HG03175 (cell line): ENCODE measurements at regions not wholly inside any gene's neighbourhood (a gene's known extent, or its start where the extent isn't known, plus 50 kb on each side); places are given as distances from the start of the nearest gene placed in this dataset.

Experiments
- ATAC-seq: cut with Tn5 transposase; IDR thresholded peaks from one replicate; pipeline ENCODE4 v1.9.1; 2021; ENCODE audit warnings: mild to moderate bottlenecking, moderate library complexity; ENCODE audit not compliant: unreplicated experiment

DNA sequence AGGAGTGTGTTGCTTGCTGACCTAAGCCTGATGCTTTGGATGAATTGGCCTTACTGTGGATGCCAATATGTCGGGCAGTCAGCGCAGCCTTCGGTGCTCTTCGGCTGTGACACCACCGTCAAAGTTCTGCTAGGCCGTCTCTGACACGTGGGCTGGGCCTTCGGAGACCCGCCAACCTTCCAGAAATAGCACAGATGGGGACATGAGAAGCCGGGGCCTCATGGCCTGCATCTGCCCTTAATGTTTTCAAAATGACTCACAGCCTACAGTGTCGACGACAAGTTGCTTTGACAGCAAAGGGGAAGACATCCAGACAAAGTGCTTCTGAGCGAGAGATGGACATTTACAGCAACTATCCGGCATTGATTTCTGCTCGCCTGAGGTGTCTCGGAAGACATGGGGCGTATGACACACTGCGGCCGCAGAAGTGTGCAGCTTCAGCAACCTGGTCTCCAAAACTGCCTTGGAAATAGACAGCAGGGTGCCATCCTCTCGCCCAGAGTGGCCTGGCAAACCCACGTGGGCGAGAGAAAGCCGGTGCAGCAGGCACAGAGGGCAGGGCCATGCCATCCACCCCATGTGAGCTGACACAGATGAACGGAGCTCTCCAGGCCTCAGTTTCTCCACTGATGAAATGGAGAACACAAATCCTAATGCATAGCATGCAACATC is 94.0 kb upstream of the PPP2R2D start:
- ATAC-seq, result no peak

GRCh38 chr10:131808370-131808930 is 92.4 kb upstream of the PPP2R2D start:
- no peak for ATAC-seq

DNA sequence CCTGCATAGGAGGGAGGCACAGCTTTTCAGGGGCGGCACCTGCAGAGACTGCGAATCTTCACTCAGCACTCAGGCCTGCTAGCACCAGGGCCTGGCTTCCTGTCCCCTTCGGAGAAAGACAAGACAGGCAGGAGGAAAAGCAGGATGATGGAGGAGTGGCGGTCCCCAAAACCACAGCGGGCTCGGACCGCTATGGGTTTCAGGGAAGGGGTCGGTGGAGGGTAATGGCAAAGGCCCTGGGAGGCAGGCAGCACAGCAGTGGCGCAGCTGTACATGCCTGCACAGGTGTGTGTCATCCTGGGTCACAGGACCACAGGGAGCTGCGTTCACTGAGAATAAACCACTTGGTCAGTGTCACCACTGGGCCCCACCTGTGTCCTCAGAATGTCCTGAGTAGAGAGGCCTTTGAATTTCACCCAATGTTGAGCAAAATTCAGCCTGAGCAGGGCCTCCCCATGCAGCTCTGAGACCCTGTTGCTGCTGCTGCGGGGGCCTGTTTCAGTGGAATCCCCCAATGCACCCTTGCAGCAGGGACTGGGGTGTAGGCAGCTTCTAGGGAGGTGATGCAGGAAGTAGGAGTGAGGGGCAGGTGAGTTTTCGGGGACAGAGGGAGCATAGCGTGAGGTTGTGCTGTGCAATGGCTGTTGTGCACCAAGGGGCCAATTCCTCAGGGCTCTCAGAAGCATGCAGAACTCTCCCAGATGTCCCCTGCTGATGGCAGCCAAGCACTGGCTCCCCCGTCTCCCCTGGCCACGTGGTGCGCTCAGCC is 90.6 kb upstream of the PPP2R2D start:
- ATAC-seq, result no peak

DNA sequence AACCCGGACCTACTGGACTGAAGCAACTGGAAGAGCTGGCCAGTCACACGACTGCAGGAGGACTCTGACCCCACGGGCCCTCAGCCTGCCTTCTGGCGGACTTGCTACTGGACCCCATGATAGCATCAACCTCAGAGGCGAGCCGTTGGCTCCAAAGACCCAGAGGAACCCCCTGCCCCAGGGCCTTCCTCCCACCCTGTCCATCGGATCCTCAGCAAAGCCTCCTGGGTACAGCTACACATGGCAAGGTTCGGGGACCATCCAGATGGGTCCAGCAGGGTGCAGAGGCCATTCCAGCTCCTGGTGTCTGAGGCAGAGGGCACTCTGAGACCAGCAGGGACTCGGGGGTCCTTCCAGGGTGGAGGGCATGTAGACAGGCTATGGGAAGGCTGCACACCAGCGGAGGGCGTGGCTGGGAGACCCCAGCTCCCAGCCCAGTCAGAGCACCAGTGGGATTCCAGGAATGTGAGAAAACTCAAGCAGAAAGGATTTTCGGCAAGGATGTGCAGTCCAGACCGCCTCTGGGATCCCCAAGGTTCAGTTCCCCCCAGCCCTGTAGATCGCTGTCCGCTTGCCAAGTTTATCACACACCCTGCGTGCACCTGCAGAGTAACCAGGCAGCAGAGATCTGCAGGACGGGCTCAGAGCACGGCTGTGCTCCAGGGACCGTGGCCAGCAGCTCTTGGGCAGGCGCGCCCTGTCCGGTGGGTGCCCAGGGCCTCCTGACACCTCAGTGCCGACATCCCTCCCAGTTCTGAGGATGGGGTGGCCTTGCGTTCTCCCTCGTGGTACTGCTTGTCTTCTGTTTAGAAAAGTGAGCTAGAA is 89.8 kb upstream of the PPP2R2D start:
- ATAC-seq, result no peak

GRCh38 chr10:131811630-131812403 is 89.0 kb upstream of the PPP2R2D start:
- ATAC-seq, result no peak

DNA sequence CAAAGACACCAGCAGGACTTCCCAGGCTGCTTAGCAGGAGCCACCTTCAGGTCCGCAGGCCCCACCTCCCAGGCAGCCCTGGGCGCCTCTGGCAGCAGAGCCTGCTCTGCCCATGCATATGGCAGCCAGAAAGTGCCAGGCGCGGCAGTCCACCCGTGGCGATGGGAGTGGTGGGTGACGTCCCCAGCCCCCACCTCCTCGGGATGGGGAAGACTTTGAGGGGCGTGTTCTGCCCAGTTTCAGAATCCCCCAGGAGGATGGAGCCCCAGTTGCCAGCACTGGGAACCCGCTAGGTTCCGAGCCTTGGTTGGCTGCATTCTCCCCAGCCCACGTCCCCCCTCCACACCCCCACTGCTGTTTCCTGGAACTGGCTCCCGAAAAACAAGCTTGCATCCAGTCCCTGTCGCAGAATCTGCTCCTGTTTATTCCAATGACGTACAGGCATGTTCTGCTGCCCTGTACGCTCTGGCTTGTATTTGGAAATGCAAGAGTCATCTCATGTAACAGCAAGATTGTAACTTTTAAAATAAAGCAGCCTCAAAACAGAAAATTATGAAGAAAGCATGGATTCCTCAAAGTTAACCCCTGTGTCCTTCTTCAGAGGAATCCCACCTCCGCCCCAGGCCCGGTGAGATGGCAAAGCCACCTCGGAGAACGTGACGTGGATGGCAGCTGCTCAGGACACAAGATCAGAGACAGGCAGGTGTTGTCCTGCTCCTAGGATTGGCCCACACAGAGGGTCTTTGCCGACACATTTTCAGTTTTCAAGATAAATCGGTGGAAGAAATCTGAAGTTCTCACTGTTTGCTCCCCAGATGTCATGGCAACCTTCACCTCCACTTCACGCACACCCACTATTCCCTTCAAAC is 87.8 kb upstream of the PPP2R2D start:
- ATAC-seq, result no peak

GRCh38 chr10:131814567-131815265 is 86.1 kb upstream of the PPP2R2D start:
- no peak for ATAC-seq

GRCh38 chr10:131815266-131816156 is 85.3 kb upstream of the PPP2R2D start:
- no peak for ATAC-seq

DNA sequence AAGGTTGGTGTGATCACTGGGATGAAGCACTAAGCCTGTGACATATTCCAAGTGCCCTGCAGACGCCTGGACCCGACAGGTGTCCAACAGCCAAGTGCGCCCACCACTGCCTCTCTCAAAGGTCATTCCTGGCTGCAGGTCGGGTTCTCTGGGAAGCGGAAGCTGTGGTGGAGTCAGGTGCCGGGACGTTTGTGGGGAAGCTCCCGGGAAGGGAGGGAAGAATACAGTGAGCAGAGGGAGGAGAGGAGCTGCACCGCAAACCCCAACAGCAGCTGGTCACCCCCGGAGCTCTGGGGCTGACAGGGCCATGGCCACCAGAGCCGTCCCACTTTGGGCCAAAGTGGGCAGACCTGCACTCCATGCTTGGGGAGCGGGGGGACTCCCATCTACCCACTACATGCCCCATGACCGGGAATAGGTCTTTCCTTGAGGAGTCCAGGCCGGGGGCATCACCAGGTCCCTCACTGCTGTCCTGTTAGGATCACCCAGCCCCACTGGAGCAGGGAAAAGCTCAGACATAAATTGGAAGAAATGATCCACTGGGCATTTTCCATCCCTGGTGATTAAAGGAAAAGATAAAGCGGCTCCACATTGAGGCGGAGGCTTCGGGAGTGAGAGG is 84.5 kb upstream of the PPP2R2D start:
- no peak for ATAC-seq

GRCh38 chr10:131816941-131817700 is 83.7 kb upstream of the PPP2R2D start:
- no peak for ATAC-seq

DNA sequence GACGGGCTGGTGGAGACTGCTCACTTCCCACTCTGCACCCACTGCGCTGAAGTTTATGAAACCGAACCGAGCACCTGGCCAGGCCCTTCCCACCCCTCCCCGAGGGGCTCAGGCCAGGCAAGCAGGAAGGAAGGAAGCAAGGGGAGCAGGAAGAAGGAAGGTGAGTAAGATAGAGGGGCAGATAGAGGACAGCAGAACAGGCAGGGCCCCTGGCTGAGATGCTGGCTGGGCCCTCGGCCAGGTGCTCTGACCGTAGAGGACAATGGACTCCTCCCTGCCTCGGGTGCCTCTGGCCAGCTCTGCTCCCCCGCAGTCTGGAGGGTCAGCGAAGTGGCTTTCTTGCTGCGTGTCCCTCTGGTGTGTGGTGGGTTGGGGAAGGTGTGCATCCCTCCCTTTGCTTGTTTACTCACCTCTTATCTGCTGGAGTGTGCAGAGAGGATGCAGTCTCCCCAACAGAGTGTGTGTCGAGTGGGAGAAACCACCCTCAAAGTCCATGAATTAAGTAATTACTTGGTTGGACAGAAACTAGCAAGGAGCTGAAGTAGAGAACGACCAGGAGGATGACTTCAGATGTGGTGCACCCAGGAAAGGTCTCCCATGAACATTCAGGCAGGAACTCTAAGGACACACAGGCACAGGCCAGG is 82.8 kb upstream of the PPP2R2D start:
- ATAC-seq, result no peak

GRCh38 chr10:131818510-131819234 is 82.1 kb upstream of the PPP2R2D start:
- ATAC-seq, result no peak

DNA sequence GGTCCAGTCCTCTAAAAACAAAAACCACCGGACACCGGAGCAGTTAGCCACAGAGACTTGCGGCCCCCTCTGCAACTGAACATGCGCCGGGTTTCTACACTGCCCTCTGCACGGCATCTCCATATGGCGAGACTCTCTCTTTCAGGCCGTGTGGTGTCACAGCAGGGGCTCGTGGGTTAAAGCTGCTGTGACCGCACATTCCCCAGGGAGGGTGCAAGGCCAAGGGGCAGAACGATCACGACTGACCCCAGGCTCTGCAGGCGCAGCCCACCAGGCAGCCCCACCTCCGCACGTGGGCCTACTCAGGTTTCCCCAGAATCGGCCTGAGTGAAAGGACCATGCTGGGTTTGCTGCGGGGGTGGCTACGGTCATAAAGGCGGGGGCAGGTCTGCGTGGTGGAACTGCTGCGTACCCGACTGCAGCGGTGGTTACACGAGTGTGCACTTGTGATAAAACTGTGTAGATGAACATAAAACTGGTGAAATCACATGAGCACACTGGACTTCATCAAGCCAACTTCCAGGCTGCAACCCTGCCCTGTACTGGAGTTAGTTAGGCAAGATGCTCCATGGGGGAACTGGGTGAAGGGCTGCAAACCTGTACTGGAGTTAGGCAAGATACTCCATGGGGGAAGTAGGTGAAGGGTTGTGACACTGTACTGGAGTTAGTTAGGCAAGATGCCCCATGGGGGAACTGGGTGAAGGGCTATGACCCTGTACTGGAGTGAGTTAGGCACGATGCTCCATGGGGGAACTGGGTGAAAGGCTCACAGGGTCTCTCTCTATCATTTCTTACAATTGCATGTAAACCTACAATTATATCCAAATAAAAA is 81.4 kb upstream of the PPP2R2D start:
- no peak for ATAC-seq

DNA sequence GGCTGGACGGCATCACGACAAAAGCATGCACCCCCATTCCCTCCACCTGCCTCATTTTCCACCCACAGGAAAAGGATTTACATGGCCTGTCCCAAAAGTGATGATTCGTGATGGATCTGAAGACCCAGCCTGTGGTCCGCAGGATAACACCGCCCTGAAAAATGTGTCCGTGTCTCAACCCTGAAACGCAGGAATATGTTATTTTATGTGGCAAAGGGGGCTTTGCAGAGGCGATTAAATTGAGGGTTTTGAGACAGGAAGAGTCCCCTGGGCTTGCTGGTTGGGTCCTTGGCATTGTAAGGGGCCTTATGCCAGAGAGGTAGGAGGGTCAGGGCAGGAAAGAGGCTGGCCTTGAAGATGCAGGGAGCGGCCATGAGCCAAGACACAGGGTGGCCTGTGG is 80.2 kb upstream of the PPP2R2D start:
- ATAC-seq, result no peak
